OCI-LY7 (cell line): ENCODE measurements at regions not wholly inside any gene's neighbourhood (a gene's known extent, or its start where the extent isn't known, plus 50 kb on each side); places are given as distances from the start of the nearest gene placed in this dataset.

Experiments
- BruUV-seq: library from RNA; stranded (reverse); fragments of 400-500 nt; replicated peaks from 2 replicates; lab custom pipeline; 2021; lab: Mats Ljungman, UMichigan
- CTCF ChIA-PET: fragments of 300-600 bp; sonication (Branson Sonifier 250); formaldehyde crosslinking; loops from one replicate; lab custom pipeline; 2022; ENCODE audit warnings: antibody characterized with exemption; ENCODE audit not compliant: unreplicated experiment; lab: Charles Lee
- POLR2A ChIA-PET: fragments of 300-600 bp; sonication (Branson Sonifier 250); formaldehyde crosslinking; loops from one replicate; lab custom pipeline; 2022; ENCODE audit warnings: antibody characterized with exemption; lab: Charles Lee
- DNase-seq: peaks from one replicate; pipeline ENCODE4 v3.0.0-alpha.2; 2015; ENCODE audit warnings: low spot score
- H2AFZ ChIP-seq: fragments of 200-600 bp; sonication (generic), shearing (Covaris generic); 2 replicates; pipeline ENCODE4 v1.6.1; 2014; ENCODE audit warnings: mild to moderate bottlenecking, antibody characterized with exemption, low read length, moderate library complexity
- H3K27ac ChIP-seq: fragments of 200-600 bp; sonication (generic); 2 replicates; pipeline ENCODE4 v1.5.1; 2014; ENCODE audit warnings: mixed run types, low read depth, mild to moderate bottlenecking, moderate library complexity, low read length, inconsistent platforms; ENCODE audit not compliant: poor library complexity, severe bottlenecking
- H3K36me3 ChIP-seq: fragments of 200-600 bp; sonication (generic); 2 replicates; pipeline ENCODE4 v1.6.1; 2014; ENCODE audit warnings: mild to moderate bottlenecking, antibody characterized with exemption, low read length, moderate library complexity, mixed read lengths; ENCODE audit not compliant: insufficient read depth
- H3K4me1 ChIP-seq: fragments of 200-600 bp; sonication (generic); 2 replicates; pipeline ENCODE4 v1.5.1; 2014; ENCODE audit warnings: mild to moderate bottlenecking, low read length; ENCODE audit not compliant: insufficient read depth, poor library complexity, severe bottlenecking
- H3K4me2 ChIP-seq: fragments of 200-600 bp; sonication (generic); 2 replicates; pipeline ENCODE4 v1.6.1; 2014; ENCODE audit warnings: mild to moderate bottlenecking, low read length
- H3K4me3 ChIP-seq: fragments of 200-600 bp; sonication (generic); 2 replicates; pipeline ENCODE4 v1.5.1; 2014; ENCODE audit warnings: mild to moderate bottlenecking, low read depth, low read length; ENCODE audit not compliant: poor library complexity, severe bottlenecking
- H3K79me2 ChIP-seq: fragments of 200-600 bp; sonication (generic); 2 replicates; pipeline ENCODE4 v1.6.1; 2016; ENCODE audit warnings: low read depth, mild to moderate bottlenecking, low read length, moderate library complexity, mixed read lengths; ENCODE audit not compliant: insufficient read depth
- H3K9me2 ChIP-seq: fragments of 200-600 bp; sonication (generic); 2 replicates; pipeline ENCODE4 v1.6.1; 2016; ENCODE audit warnings: mild to moderate bottlenecking, low read length, mixed read lengths; ENCODE audit not compliant: insufficient read depth
- H3K9me3 ChIP-seq: fragments of 200-600 bp; sonication (generic); 2 replicates; pipeline ENCODE4 v1.6.1; 2014; ENCODE audit warnings: mild to moderate bottlenecking, mixed run types, low read length, mixed read lengths
- H4K20me1 ChIP-seq: fragments of 200-600 bp; sonication (generic); 2 replicates; pipeline ENCODE4 v1.6.1; 2014; ENCODE audit warnings: mild to moderate bottlenecking, antibody characterized with exemption, low read length, moderate library complexity, mixed read lengths; ENCODE audit not compliant: insufficient read depth
- CTCF ChIP-seq: fragments of 200-600 bp; sonication (generic); conservative IDR thresholded peaks from 2 replicates; pipeline ENCODE4 v1.5.1; 2014; ENCODE audit warnings: mild to moderate bottlenecking, antibody characterized with exemption, low read length, moderate library complexity, mixed read lengths
- EZH2phosphoT487 ChIP-seq: fragments of 200-600 bp; sonication (generic); IDR thresholded peaks from 2 replicates; pipeline ENCODE4 v1.6.1; 2018; ENCODE audit warnings: low read depth, borderline replicate concordance, mild to moderate bottlenecking, mixed run types, antibody characterized with exemption, low read length, moderate library complexity, mixed read lengths
- intact Hi-C: fragments of 100-400 bp; cut with micrococcal nuclease; formaldehyde crosslinking; loops from one replicate; pipeline ENCODE4 v1.10.0; 2022; ENCODE audit not compliant: unreplicated experiment

- BruUV-seq = no TSS peak
- H3K27ac ChIP-seq = no peak overlapping the region
Measured at GRCh38 chr5:56545016-56545415, 270.3 kb upstream of the MAP3K1 start.

GRCh38 chr5:56543441-56544388, 271.6 kb upstream of the MAP3K1 start:
- ChIA-PET POLR2A (interaction anchor here (0.9 to 1.5 kb wide), 3 partner anchors 10 to 21 kb away, joined by 3 to 7 read pairs (median 5); no protein-coding TSS in a partner anchor), CTCF (no interaction called here)
- no peaks in the 10 kb centered on the region for H3K4me1 ChIP-seq
- no peaks in the 10 kb centered on the region for H4K20me1 ChIP-seq
- H3K79me2 ChIP-seq = no peaks in the 10 kb centered on the region
- intact Hi-C loops = no loop called here
- TF ChIP-seq CTCF = no peak
- TF ChIP-seq EZH2phosphoT487 = no peak
- H2AFZ ChIP-seq = peak overlapping the region; percentile 1; the same call in 1 of the 2 replicates
- no TSS peak for BruUV-seq
- no peaks in the 10 kb centered on the region for H3K9me3 ChIP-seq
- H3K4me3 ChIP-seq = no peak overlapping the region
- no peaks in the 10 kb centered on the region for H3K36me3 ChIP-seq
- DNase-seq = no peak
- H3K9me2 ChIP-seq = no peaks in the 10 kb centered on the region
- H3K27ac ChIP-seq = no peak overlapping the region
- no peak overlapping the region for H3K4me2 ChIP-seq

More at GRCh38 chr5:56545016-56545415, 270.3 kb upstream of the MAP3K1 start:
- Histone ChIP-seq H3K4me1 (no peaks in the 10 kb centered on the region), H3K9me3 (no peaks in the 10 kb centered on the region), H3K9me2 (no peaks in the 10 kb centered on the region), H3K4me2 (no peak overlapping the region), H3K79me2 (no peaks in the 10 kb centered on the region), H4K20me1 (no peaks in the 10 kb centered on the region), H3K36me3 (no peaks in the 10 kb centered on the region), H2AFZ (no peak overlapping the region), H3K4me3 (no peak overlapping the region)
- no peak for DNase-seq
- ChIA-PET CTCF (interaction anchor here (0.6 kb wide), 1 partner anchor 109 kb away, joined by 4 read pairs; no protein-coding TSS in a partner anchor), POLR2A (interaction anchor here (0.5 to 1.5 kb wide), 5 partner anchors 8 to 150 kb away, joined by 3 to 7 read pairs (median 5); no protein-coding TSS in a partner anchor)
- intact Hi-C loops = no loop called here
- TF ChIP-seq EZH2phosphoT487 (no peak), CTCF (no peak)
